HepG2 (cell line): ENCODE measurements at regions not wholly inside any gene's neighbourhood (a gene's known extent, or its start where the extent isn't known, plus 50 kb on each side); places are given as distances from the start of the nearest gene placed in this dataset.

Experiments used
- ATAC-seq: fragments of 200-7000 bp; cut with Tn5 transposase; 3 replicates; pipeline ENCODE4 v1.9.1; 2020; ENCODE audit warnings: mild to moderate bottlenecking, moderate library complexity
- BruUV-seq: library from RNA; stranded (reverse); fragments of 400-500 nt; replicated peaks from 2 replicates; lab custom pipeline; 2021; lab: Mats Ljungman, UMichigan
- CTCF ChIA-PET: fragments of 300-600 bp; formaldehyde crosslinking; extraction: SDS; loops from one replicate; lab custom pipeline; 2021; ENCODE audit warnings: low total read pairs, inconsistent platforms, low intra/inter-chr PET ratio; lab: Yijun Ruan, JAX
- POLR2A ChIA-PET: fragments of 350-600 bp; sonication (Branson Sonifier 250); formaldehyde crosslinking; loops from one replicate; lab custom pipeline; 2020; ENCODE audit warnings: antibody characterized with exemption, inconsistent platforms; lab: Yijun Ruan, JAX
- DNase-seq: peaks from one replicate; pipeline ENCODE4 v3.0.0-alpha.2; 2015; ENCODE audit warnings: low spot score
- FAIRE-seq: peaks from 3 replicates; lab custom pipeline; 2011; peaks lifted over from hg19 to GRCh38; lab: Jason Lieb, UNC
- H2AFZ ChIP-seq: one replicate; pipeline ENCODE4 v1.6.1; 2011; ENCODE audit warnings: low read length, inconsistent platforms
- H3K27ac ChIP-seq: fragments of 300-600 bp; 3 replicates; pipeline ENCODE4 v1.8.0; 2011; ENCODE audit warnings: mixed run types, mild to moderate bottlenecking, mixed read lengths, low read length, inconsistent platforms; ENCODE audit not compliant: insufficient read depth; ENCODE audit errors: extremely low read length
- H3K27me3 ChIP-seq, 2 experiments: fragments of 200-600 bp in 1 of 2; 2 replicates in 1 of 2; 3 replicates in 1 of 2; pipeline versions ENCODE4 v1.6.0 to v1.8.0; 2011; ENCODE audit warnings: low read length in 2 of 2, mild to moderate bottlenecking in 2 of 2, moderate library complexity in 2 of 2, inconsistent platforms in 1 of 2; ENCODE audit not compliant: insufficient read depth in 2 of 2, control insufficient read depth in 1 of 2
- H3K36me3 ChIP-seq, 2 experiments: fragments of 200-600 bp in 1 of 2; replicated peaks in 1 of 2; 2 replicates in 1 of 2; 3 replicates in 1 of 2; pipeline versions ENCODE4 v1.5.1 to v1.8.0; 2011; ENCODE audit warnings: low read length in 2 of 2, inconsistent platforms in 1 of 2; ENCODE audit not compliant: insufficient read depth in 2 of 2, control insufficient read depth in 1 of 2
- H3K4me1 ChIP-seq: 2 replicates; pipeline ENCODE4 v1.5.1; 2012; ENCODE audit warnings: low read length, inconsistent platforms; ENCODE audit not compliant: insufficient read depth
- H3K4me2 ChIP-seq: 2 replicates; pipeline ENCODE4 v1.6.0; 2011; ENCODE audit warnings: low read depth, low read length, inconsistent platforms
- H3K4me3 ChIP-seq, 3 experiments: fragments of 200-600 bp in 1 of 3; sonication (generic), shearing (Covaris generic) in 1 of 3; replicated peaks in 1 of 3; 2 replicates each; pipeline ENCODE4 v1.5.1; 2011 to 2016; ENCODE audit warnings: low read length in 3 of 3, inconsistent platforms in 2 of 3, low read depth in 2 of 3, mild to moderate bottlenecking in 2 of 3, control low read depth in 1 of 3, mixed read lengths in 1 of 3; ENCODE audit not compliant: insufficient read depth in 1 of 3
- H3K79me2 ChIP-seq: one replicate; pipeline ENCODE4 v1.6.1; 2011; ENCODE audit warnings: low read length, inconsistent platforms; ENCODE audit not compliant: insufficient read depth
- H3K9ac ChIP-seq: 2 replicates; pipeline ENCODE4 v1.6.0; 2011; ENCODE audit warnings: mild to moderate bottlenecking, low read depth, low read length, inconsistent platforms; ENCODE audit not compliant: insufficient read depth
- H3K9me3 ChIP-seq: 2 replicates; pipeline ENCODE4 v1.5.1; 2012; ENCODE audit warnings: mild to moderate bottlenecking, low read length
- H4K20me1 ChIP-seq: 2 replicates; pipeline ENCODE4 v1.6.0; 2011; ENCODE audit warnings: inconsistent platforms, mild to moderate bottlenecking, low read length, moderate library complexity; ENCODE audit not compliant: insufficient read depth
- ARNTL ChIP-seq: sonication (generic); formaldehyde crosslinking; IDR thresholded peaks from 2 replicates; pipeline ENCODE4 v1.4.0; 2020; ENCODE audit warnings: mild to moderate bottlenecking, missing genetic modification reagents
- CCAR2 ChIP-seq: fragments of 200-400 bp; formaldehyde crosslinking; optimal IDR thresholded peaks from 2 replicates; pipeline ENCODE3; 2018; ENCODE audit warnings: low read depth, mild to moderate bottlenecking, low read length, moderate library complexity
- HOXD1 ChIP-seq: sonication (generic); formaldehyde crosslinking; IDR thresholded peaks from 2 replicates; pipeline ENCODE4 v1.5.0; 2020; ENCODE audit warnings: missing genetic modification reagents
- MTA3 ChIP-seq: sonication (generic); formaldehyde crosslinking; IDR thresholded peaks from 2 replicates; pipeline ENCODE4 v1.4.0; 2020; ENCODE audit warnings: missing genetic modification reagents
- NFE2 ChIP-seq: sonication (generic); formaldehyde crosslinking; IDR thresholded peaks from 2 replicates; pipeline ENCODE4 v1.4.0; 2020; ENCODE audit warnings: missing genetic modification reagents
- PREB ChIP-seq: sonication (generic); formaldehyde crosslinking; IDR thresholded peaks from 2 replicates; pipeline ENCODE4 v1.4.0; 2020; ENCODE audit warnings: missing genetic modification reagents
- RNF219 ChIP-seq: sonication (generic); formaldehyde crosslinking; IDR thresholded peaks from 2 replicates; pipeline ENCODE4 v1.5.0; 2020; ENCODE audit warnings: mild to moderate bottlenecking, missing genetic modification reagents
- SP5 ChIP-seq: IDR thresholded peaks from 2 replicates; pipeline ENCODE4 v1.6.1; 2016; ENCODE audit warnings: low read depth, borderline replicate concordance
- ZNF207 ChIP-seq: fragments of 450-650 bp; IDR thresholded peaks from 2 replicates; pipeline ENCODE4 v1.6.1; 2016; ENCODE audit warnings: antibody characterized with exemption, borderline replicate concordance
- ZNF512 ChIP-seq: sonication (generic); formaldehyde crosslinking; IDR thresholded peaks from 2 replicates; pipeline ENCODE4 v1.4.0; 2020; ENCODE audit warnings: mild to moderate bottlenecking, missing genetic modification reagents
- ZNF549 ChIP-seq: sonication (generic); formaldehyde crosslinking; IDR thresholded peaks from 2 replicates; pipeline ENCODE4 v1.5.0; 2020; ENCODE audit warnings: missing genetic modification reagents
- ZNF678 ChIP-seq: sonication (generic); formaldehyde crosslinking; IDR thresholded peaks from 2 replicates; pipeline ENCODE4 v1.4.0; 2020; ENCODE audit warnings: mild to moderate bottlenecking, missing genetic modification reagents
- ZNF800 ChIP-seq: sonication (generic); formaldehyde crosslinking; IDR thresholded peaks from 2 replicates; pipeline ENCODE4 v1.4.0; 2020; ENCODE audit warnings: missing genetic modification reagents
- WGBS: methylation state at CpG from one replicate; pipeline ENCODE4 v1.1.6; 2017; ENCODE audit warnings: low lambda C conversion rate; 5-methylcytosine and 5-hydroxymethylcytosine counted together
- in situ Hi-C: cut with HindIII; loops from 2 replicates; pipeline ENCODE4 v1.10.0; 2017; ENCODE audit warnings: low pct_unique_long_range_greater_than_20kb; ENCODE audit not compliant: extremely low pct_ligation_motif_present
- intact Hi-C: fragments of 100-400 bp; cut with micrococcal nuclease; formaldehyde crosslinking; loops from one replicate; pipeline ENCODE4 v1.10.0; 2022; ENCODE audit not compliant: unreplicated experiment
- TF ChIP-seq, protein P1 (sequence below): sonication (generic); formaldehyde crosslinking; IDR thresholded peaks from 2 replicates; pipeline ENCODE4 v1.8.1; 2023; ENCODE audit warnings: missing genetic modification reagents, mild to moderate bottlenecking, borderline replicate concordance
- TF ChIP-seq, protein P2 (sequence below): sonication (generic); formaldehyde crosslinking; IDR thresholded peaks from 2 replicates; pipeline ENCODE4 v1.5.0; 2020; ENCODE audit warnings: missing genetic modification reagents

DNA sequence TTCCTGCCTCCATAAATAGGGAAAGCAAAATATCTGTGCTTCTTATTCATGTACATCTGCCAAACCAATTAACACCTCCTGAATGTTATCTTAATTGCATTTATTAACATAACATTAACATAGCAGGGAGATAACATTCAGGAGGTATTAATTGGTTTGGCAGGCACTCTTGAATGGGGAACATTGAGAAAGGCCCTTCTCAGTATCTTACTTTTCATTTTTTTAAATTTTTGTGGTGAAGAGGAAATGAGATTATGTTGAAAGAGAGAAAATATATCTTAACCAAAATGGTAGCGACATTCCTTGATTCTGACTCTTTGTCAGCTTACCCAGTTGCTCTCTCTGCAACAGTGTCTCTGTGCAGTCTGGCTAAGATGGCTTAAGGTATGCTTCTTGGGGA, 100.4 kb upstream of the TLE1 start:
- BruUV-seq, result no TSS peak
- no peak for ATAC-seq
- intact Hi-C loops, result no loop called here
- in situ Hi-C loops, result no loop called here
- 88% methylated on average over 1 of the region's 1 CpG for WGBS
- TF ChIP-seq ZNF678 (CRISPR knock-in tag), result no peak
- TF ChIP-seq HOXD1 (CRISPR knock-in tag), result no peak
- TF ChIP-seq RNF219 (CRISPR knock-in tag), result no peak
- TF ChIP-seq PREB, result no peak
- TF ChIP-seq, protein P1, sequence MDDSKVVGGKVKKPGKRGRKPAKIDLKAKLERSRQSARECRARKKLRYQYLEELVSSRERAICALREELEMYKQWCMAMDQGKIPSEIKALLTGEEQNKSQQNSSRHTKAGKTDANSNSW (CRISPR knock-in tag), result no peak
- TF ChIP-seq ZNF207, result no peak
- no peak for TF ChIP-seq ZNF549 (CRISPR knock-in tag)
- TF ChIP-seq ARNTL (CRISPR knock-in tag), result no peak
- no peak for TF ChIP-seq SP5
- no peak for TF ChIP-seq MTA3 (CRISPR knock-in tag)
- no peak for TF ChIP-seq NFE2
- no peak for TF ChIP-seq ZNF512 (CRISPR knock-in tag)
- no peak for TF ChIP-seq CCAR2
- TF ChIP-seq, protein P2, sequence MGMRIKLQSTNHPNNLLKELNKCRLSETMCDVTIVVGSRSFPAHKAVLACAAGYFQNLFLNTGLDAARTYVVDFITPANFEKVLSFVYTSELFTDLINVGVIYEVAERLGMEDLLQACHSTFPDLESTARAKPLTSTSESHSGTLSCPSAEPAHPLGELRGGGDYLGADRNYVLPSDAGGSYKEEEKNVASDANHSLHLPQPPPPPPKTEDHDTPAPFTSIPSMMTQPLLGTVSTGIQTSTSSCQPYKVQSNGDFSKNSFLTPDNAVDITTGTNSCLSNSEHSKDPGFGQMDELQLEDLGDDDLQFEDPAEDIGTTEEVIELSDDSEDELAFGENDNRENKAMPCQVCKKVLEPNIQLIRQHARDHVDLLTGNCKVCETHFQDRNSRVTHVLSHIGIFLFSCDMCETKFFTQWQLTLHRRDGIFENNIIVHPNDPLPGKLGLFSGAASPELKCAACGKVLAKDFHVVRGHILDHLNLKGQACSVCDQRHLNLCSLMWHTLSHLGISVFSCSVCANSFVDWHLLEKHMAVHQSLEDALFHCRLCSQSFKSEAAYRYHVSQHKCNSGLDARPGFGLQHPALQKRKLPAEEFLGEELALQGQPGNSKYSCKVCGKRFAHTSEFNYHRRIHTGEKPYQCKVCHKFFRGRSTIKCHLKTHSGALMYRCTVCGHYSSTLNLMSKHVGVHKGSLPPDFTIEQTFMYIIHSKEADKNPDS (CRISPR knock-in tag), result no peak
- TF ChIP-seq ZNF800 (CRISPR knock-in tag), result no peak
- Histone ChIP-seq H2AFZ (no peak overlapping the region), H3K79me2 (no peaks in the 10 kb centered on the region), H3K4me3 (no peak overlapping the region), H3K27ac (no peak overlapping the region), H3K9ac (no peak overlapping the region), H3K27me3 (peaks cover 1 to 2% of the 10 kb centered on the region in 2 experiments; a peak in 1 of 5 replicates), H3K9me3 (no peaks in the 10 kb centered on the region), H3K36me3 (no peaks in the 10 kb centered on the region), H3K4me1 (peaks cover 25% of the 10 kb centered on the region), H3K4me2 (no peak overlapping the region), H4K20me1 (no peaks in the 10 kb centered on the region)
- CTCF ChIA-PET, result no interaction called here
- no peak for DNase-seq
- POLR2A ChIA-PET, result no interaction called here
- no peak for FAIRE-seq
